Astrocyte (in vitro differentiated cells and primary cell): ENCODE measurements at regions not wholly inside any gene's neighbourhood (a gene's known extent, or its start where the extent isn't known, plus 50 kb on each side); places are given as distances from the start of the nearest gene placed in this dataset.
"Not testable (repeated sequence)": the region's sequence is repeated elsewhere in the genome, so short reads cannot be mapped to it uniquely, and the experiment has no call there.

Experiments used
- DNase-seq: peaks from one replicate; pipeline ENCODE4 v3.0.0-alpha.2; 2010; ENCODE audit warnings: low read depth
- FAIRE-seq: peaks from 2 replicates; lab custom pipeline; 2011; peaks lifted over from hg19 to GRCh38; lab: Jason Lieb, UNC
- H2AFZ ChIP-seq: 2 replicates; pipeline ENCODE4 v1.6.0; 2012; ENCODE audit warnings: low read depth, low read length, inconsistent platforms
- H3K27ac ChIP-seq: 2 replicates; pipeline ENCODE4 v1.5.1; 2011; ENCODE audit warnings: low read depth, low read length, inconsistent platforms
- H3K27me3 ChIP-seq: 2 replicates; pipeline ENCODE4 v1.6.0; 2011; ENCODE audit warnings: low read length, inconsistent platforms; ENCODE audit not compliant: insufficient read depth
- H3K36me3 ChIP-seq: 2 replicates; pipeline ENCODE4 v1.5.1; 2011; ENCODE audit warnings: low read length, inconsistent platforms; ENCODE audit not compliant: insufficient read depth
- H3K4me1 ChIP-seq: 2 replicates; pipeline ENCODE4 v1.5.1; 2011; ENCODE audit warnings: low read length, inconsistent platforms; ENCODE audit not compliant: insufficient read depth
- H3K4me2 ChIP-seq: 2 replicates; pipeline ENCODE4 v1.6.0; 2012; ENCODE audit warnings: low read length, inconsistent platforms
- H3K4me3 ChIP-seq: 2 replicates; pipeline ENCODE4 v1.5.1; 2011; ENCODE audit warnings: low read depth, mild to moderate bottlenecking, low read length, inconsistent platforms; ENCODE audit not compliant: insufficient read depth
- H3K79me2 ChIP-seq: 2 replicates; pipeline ENCODE4 v1.6.0; 2012; ENCODE audit warnings: mild to moderate bottlenecking, low read length, inconsistent platforms; ENCODE audit not compliant: insufficient read depth
- H3K9ac ChIP-seq: 2 replicates; pipeline ENCODE4 v1.6.0; 2012; ENCODE audit warnings: mild to moderate bottlenecking, low read length, inconsistent platforms
- H3K9me3 ChIP-seq: 2 replicates; pipeline ENCODE4 v1.5.1; 2012; ENCODE audit warnings: low read depth, mild to moderate bottlenecking, low read length, inconsistent platforms; ENCODE audit not compliant: insufficient read depth
- H4K20me1 ChIP-seq: 2 replicates; pipeline ENCODE4 v1.6.0; 2012; ENCODE audit warnings: low read length, inconsistent platforms; ENCODE audit not compliant: insufficient read depth
- H3K27ac Mint-ChIP-seq: one replicate; pipeline ENCODE4 v1.8.0; 2021; ENCODE audit warnings: mild to moderate bottlenecking, mixed read lengths; ENCODE audit not compliant: unreplicated experiment
- H3K27me3 Mint-ChIP-seq: one replicate; pipeline ENCODE4 v1.8.0; 2021; ENCODE audit warnings: low read depth, mixed read lengths; ENCODE audit not compliant: unreplicated experiment
- H3K36me3 Mint-ChIP-seq: one replicate; pipeline ENCODE4 v1.8.0; 2021; ENCODE audit warnings: low read depth, mixed read lengths; ENCODE audit not compliant: unreplicated experiment
- H3K4me1 Mint-ChIP-seq: one replicate; pipeline ENCODE4 v1.8.0; 2021; ENCODE audit warnings: low read depth, mixed read lengths; ENCODE audit not compliant: unreplicated experiment
- H3K4me3 Mint-ChIP-seq: one replicate; pipeline ENCODE4 v1.8.0; 2021; ENCODE audit warnings: mild to moderate bottlenecking, moderate library complexity, mixed read lengths; ENCODE audit not compliant: unreplicated experiment
- H3K9me3 Mint-ChIP-seq: one replicate; pipeline ENCODE4 v1.8.0; 2021; ENCODE audit warnings: mild to moderate bottlenecking, mixed read lengths; ENCODE audit not compliant: unreplicated experiment

DNA sequence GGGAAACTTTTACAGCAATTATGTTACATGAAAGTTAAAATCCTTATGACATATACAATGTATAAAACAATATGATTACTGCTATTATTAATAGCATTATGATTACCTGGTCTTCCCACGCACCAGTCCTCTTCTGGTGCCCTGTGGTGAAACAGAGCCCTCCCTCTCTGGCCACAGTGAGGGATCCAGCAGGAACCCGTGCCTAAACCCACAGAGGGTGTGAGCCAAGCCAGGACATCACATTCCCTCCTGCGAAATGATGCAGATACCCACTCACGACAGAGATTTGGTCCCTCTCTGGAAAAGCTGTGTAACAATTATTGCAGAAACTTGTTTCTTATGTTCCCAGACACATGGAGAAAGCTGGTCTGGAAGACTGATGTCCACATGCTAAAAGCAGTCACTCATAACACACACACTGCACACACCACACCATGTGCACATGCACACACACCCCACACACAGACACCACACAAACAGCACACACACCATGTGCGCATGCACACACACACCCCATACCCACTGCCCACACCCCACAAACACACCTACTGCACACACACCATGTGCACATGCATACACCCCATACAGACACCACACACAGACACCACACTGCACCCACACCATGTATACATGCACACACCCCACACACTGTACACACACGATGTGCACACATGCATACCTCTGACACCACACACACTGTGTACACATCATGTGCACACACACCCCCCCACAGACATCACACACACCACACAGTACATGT, 1462.2 kb downstream of the FOXD4L5 start:
- not testable (repeated sequence) for H3K4me1 ChIP-seq, DNase-seq, H3K27me3 ChIP-seq, H3K9ac ChIP-seq, H3K36me3 Mint-ChIP-seq, H3K36me3 ChIP-seq, H3K4me3 Mint-ChIP-seq, FAIRE-seq, H3K27me3 Mint-ChIP-seq, H3K79me2 ChIP-seq, H3K27ac ChIP-seq, H3K4me2 ChIP-seq, H3K27ac Mint-ChIP-seq, H3K4me3 ChIP-seq, H3K4me1 Mint-ChIP-seq, H4K20me1 ChIP-seq, H2AFZ ChIP-seq
- H3K9me3 ChIP-seq: peaks cover 13% of the 10 kb centered on the region
- H3K9me3 Mint-ChIP-seq: peaks cover 11% of the 10 kb centered on the region

DNA sequence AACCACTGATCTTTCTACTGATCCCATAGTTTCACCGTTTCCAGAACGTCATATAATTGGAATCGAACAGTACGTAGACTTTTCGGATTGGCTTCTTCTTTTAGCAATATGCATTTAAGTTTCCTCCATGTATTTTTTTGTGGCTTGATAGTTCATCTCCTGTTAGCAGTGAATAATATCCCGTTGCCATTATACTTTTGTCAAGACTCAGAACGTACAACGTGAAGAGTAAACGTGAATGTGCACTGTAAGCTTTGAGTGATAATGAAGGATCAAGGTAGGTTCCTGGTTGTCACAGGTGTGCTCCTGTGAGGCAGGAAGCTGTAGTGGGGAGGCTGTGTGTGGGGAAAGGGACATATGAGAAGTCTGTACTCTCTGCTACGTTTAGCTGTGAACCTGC, 1463.7 kb downstream of the FOXD4L5 start:
- H3K36me3 ChIP-seq, H3K9ac ChIP-seq, H3K4me3 Mint-ChIP-seq, H3K27me3 ChIP-seq, H3K4me1 Mint-ChIP-seq, H3K36me3 Mint-ChIP-seq, FAIRE-seq, H3K4me3 ChIP-seq, H3K27ac Mint-ChIP-seq, H3K4me2 ChIP-seq, DNase-seq, H3K4me1 ChIP-seq, H2AFZ ChIP-seq, H3K27ac ChIP-seq: not testable (repeated sequence)
- Histone ChIP-seq H3K79me2 (peaks cover 13% of the 10 kb centered on the region), H4K20me1 (peaks cover 10% of the 10 kb centered on the region), H3K9me3 (peaks cover 14% of the 10 kb centered on the region)
- H3K27me3 Mint-ChIP-seq: peaks cover 20% of the 10 kb centered on the region
- H3K9me3 Mint-ChIP-seq: peaks cover 24% of the 10 kb centered on the region

DNA sequence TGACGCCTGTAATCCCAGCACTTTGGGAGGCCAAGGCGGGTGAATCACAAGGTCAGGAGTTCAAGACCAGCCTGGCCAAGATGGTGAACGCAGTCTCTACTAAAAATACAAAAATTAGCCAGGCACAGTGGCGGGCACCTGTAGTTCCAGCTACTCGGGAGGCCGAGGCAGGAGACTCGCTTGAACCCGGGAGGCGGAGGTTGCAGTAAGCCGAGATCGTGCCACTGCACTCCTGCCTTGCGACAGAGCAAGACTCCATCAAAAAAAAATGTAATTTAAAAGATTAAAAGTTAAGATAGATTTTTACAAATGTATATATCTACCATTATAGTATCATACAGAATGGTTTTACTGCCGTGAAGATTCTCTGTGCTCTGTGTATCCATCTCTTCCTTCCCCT, 1464.1 kb downstream of the FOXD4L5 start:
- not testable (repeated sequence) for H3K4me2 ChIP-seq, H3K36me3 ChIP-seq, H3K27ac Mint-ChIP-seq, H3K4me3 Mint-ChIP-seq, H3K36me3 Mint-ChIP-seq, H3K27ac ChIP-seq, H2AFZ ChIP-seq, H3K4me1 Mint-ChIP-seq, H3K27me3 ChIP-seq, H3K4me1 ChIP-seq, FAIRE-seq, H3K9ac ChIP-seq, H3K4me3 ChIP-seq, DNase-seq
- Mint-ChIP-seq H3K9me3 (peaks cover 25% of the 10 kb centered on the region), H3K27me3 (peaks cover 20% of the 10 kb centered on the region)
- peaks cover 10% of the 10 kb centered on the region for H4K20me1 ChIP-seq
- peaks cover 13% of the 10 kb centered on the region for H3K79me2 ChIP-seq
- peaks cover 14% of the 10 kb centered on the region for H3K9me3 ChIP-seq

DNA sequence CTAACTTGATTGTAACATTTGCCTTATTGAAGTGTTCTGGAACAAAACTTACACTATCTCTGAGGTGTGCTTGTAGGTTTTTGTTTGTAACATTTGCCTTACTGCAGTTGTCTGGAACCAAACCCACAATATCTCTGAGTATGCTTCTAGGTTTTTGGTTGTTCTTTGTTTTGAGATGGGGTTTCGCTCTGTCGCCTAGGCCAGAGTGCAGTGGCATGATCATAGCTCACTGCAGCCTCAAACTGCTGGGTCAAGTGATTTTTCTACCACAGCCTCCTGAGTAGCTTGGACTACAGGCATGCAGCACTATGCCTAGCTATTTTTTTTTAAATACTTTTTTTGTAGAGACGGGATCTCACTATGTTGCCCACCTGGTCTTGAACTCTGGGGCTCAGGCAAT, 1464.6 kb downstream of the FOXD4L5 start:
- H3K4me1 ChIP-seq, H3K4me3 Mint-ChIP-seq, H3K27ac ChIP-seq, FAIRE-seq, H3K27ac Mint-ChIP-seq, DNase-seq, H3K27me3 ChIP-seq, H3K36me3 Mint-ChIP-seq, H2AFZ ChIP-seq, H3K4me2 ChIP-seq, H3K4me3 ChIP-seq, H3K36me3 ChIP-seq, H3K4me1 Mint-ChIP-seq, H3K9ac ChIP-seq: not testable (repeated sequence)
- Mint-ChIP-seq H3K27me3 (peaks cover 20% of the 10 kb centered on the region), H3K9me3 (peaks cover 28% of the 10 kb centered on the region)
- Histone ChIP-seq H3K79me2 (peaks cover 13% of the 10 kb centered on the region), H3K9me3 (peaks cover 14% of the 10 kb centered on the region), H4K20me1 (peaks cover 10% of the 10 kb centered on the region)
